OCI-LY3 (cell line): ENCODE measurements at regions not wholly inside any gene's neighbourhood (a gene's known extent, or its start where the extent isn't known, plus 50 kb on each side); places are given as distances from the start of the nearest gene placed in this dataset.

Experiments
- H2AFZ ChIP-seq: fragments of 200-600, 300-600 bp; shearing (Covaris generic); 2 replicates; pipeline ENCODE4 v1.6.0; 2014; ENCODE audit warnings: antibody characterized with exemption, low read depth, low read length
- H3K27ac ChIP-seq: fragments of 200-600, 300-600 bp; sonication (generic); 2 replicates; pipeline ENCODE4 v1.5.1; 2014; ENCODE audit warnings: mild to moderate bottlenecking, low read length, moderate library complexity, mixed read lengths
- H3K27me3 ChIP-seq: fragments of 200-600, 300-600 bp; sonication (generic); 2 replicates; pipeline ENCODE4 v1.6.1; 2014; ENCODE audit warnings: low read depth, low read length, mixed read lengths
- H3K36me3 ChIP-seq: fragments of 200-600, 300-600 bp; sonication (generic); replicated peaks from 2 replicates; pipeline ENCODE3; 2014; ENCODE audit warnings: low read depth, low read length, mixed read lengths
- H3K4me1 ChIP-seq: fragments of 300-600, 200-600 bp; sonication (generic); 2 replicates; pipeline ENCODE4 v1.6.1; 2014; ENCODE audit warnings: low read length, mixed read lengths
- H3K4me2 ChIP-seq: fragments of 200-600, 300-600 bp; sonication (generic); 2 replicates; pipeline ENCODE4 v1.6.1; 2014; ENCODE audit warnings: low read length, mixed read lengths
- H3K4me3 ChIP-seq: fragments of 300-600, 200-600 bp; sonication (generic); 2 replicates; pipeline ENCODE4 v1.5.1; 2014; ENCODE audit warnings: antibody characterized with exemption, mild to moderate bottlenecking, low read length, moderate library complexity
- H3K79me2 ChIP-seq: fragments of 300-600, 200-600 bp; shearing (Covaris generic); 2 replicates; pipeline ENCODE4 v1.6.1; 2014; ENCODE audit warnings: mild to moderate bottlenecking, low read length, mixed read lengths
- H3K9ac ChIP-seq: fragments of 300-600, 200-600 bp; shearing (Covaris generic); 2 replicates; pipeline ENCODE4 v1.6.0; 2014; ENCODE audit warnings: mild to moderate bottlenecking, low read length, moderate library complexity
- H3K9me3 ChIP-seq: fragments of 200-600, 300-600 bp; shearing (Covaris generic); 2 replicates; pipeline ENCODE4 v1.6.1; 2014; ENCODE audit warnings: low read length, mixed read lengths; ENCODE audit not compliant: insufficient read depth
- H4K20me1 ChIP-seq: fragments of 200-600, 300-600 bp; sonication (generic); 2 replicates; pipeline ENCODE4 v1.6.1; 2016; ENCODE audit warnings: low read length, mixed read lengths; ENCODE audit not compliant: insufficient read depth
- EZH2phosphoT487 ChIP-seq: fragments of 200-600 bp; shearing (Covaris generic); IDR thresholded peaks from 2 replicates; pipeline ENCODE4 v1.6.1; 2018; ENCODE audit warnings: antibody characterized with exemption, mixed run types, low read depth
- TF ChIP-seq, protein P1 (sequence below): fragments of 200-600, 300-600 bp; sonication (generic); IDR thresholded peaks from 2 replicates; pipeline ENCODE4 v1.5.1; 2014; ENCODE audit warnings: antibody characterized with exemption, low read length, low read depth

DNA sequence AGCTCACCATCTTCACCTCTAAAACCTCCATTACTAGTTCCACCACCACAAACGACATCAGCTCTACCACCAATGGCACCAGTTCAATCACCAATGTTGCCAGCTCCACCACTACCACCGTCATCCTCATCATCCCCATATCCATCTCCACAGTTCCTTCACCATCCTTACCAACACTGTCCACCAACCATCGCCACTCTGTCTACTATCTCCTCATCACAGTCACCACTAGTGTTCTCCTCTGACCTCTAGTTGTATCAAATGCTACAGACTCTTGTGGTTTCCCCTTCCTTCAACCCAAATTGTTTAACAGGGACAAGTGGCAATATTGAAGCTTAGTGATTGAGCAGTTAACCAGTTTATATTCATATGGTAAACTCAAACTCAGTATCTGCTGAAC is 182.6 kb downstream of the CAAP1 start:
- no peaks in the 10 kb centered on the region for H3K79me2 ChIP-seq
- no peaks in the 10 kb centered on the region for H3K4me1 ChIP-seq
- H3K27me3 ChIP-seq, result peaks cover 7% of the 10 kb centered on the region
- H3K9ac ChIP-seq, result no peak overlapping the region
- no peak overlapping the region for H3K4me2 ChIP-seq
- H3K4me3 ChIP-seq, result no peak overlapping the region
- TF ChIP-seq, protein P1, sequence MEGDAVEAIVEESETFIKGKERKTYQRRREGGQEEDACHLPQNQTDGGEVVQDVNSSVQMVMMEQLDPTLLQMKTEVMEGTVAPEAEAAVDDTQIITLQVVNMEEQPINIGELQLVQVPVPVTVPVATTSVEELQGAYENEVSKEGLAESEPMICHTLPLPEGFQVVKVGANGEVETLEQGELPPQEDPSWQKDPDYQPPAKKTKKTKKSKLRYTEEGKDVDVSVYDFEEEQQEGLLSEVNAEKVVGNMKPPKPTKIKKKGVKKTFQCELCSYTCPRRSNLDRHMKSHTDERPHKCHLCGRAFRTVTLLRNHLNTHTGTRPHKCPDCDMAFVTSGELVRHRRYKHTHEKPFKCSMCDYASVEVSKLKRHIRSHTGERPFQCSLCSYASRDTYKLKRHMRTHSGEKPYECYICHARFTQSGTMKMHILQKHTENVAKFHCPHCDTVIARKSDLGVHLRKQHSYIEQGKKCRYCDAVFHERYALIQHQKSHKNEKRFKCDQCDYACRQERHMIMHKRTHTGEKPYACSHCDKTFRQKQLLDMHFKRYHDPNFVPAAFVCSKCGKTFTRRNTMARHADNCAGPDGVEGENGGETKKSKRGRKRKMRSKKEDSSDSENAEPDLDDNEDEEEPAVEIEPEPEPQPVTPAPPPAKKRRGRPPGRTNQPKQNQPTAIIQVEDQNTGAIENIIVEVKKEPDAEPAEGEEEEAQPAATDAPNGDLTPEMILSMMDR, result no peak
- no peak for TF ChIP-seq EZH2phosphoT487
- H3K27ac ChIP-seq, result no peak overlapping the region
- no peaks in the 10 kb centered on the region for H3K9me3 ChIP-seq
- H3K36me3 ChIP-seq, result no peaks in the 10 kb centered on the region
- no peaks in the 10 kb centered on the region for H4K20me1 ChIP-seq
- H2AFZ ChIP-seq, result no peak overlapping the region

DNA sequence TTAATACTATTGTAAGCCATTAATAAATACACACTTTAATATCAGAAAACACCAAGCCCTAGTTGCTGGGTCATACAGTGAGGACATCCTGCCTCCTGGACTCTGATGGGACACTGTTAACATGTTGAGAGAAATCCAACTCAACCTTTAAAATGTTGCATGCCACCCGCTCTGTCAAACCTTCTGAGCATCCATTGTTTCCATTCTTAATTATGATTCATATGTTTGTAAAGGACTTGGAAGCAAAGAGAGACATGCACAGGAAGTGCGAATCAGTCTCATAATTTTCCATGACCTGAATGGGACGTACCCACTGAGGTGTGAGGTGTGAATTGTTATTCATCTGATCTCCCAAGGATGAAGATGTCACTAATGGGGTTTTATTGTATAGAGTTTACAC is 186.4 kb downstream of the CAAP1 start:
- no peak overlapping the region for H3K9ac ChIP-seq
- H3K4me3 ChIP-seq, result no peak overlapping the region
- H3K27ac ChIP-seq, result no peak overlapping the region
- no peaks in the 10 kb centered on the region for H4K20me1 ChIP-seq
- no peaks in the 10 kb centered on the region for H3K79me2 ChIP-seq
- H3K4me2 ChIP-seq, result no peak overlapping the region
- no peak for TF ChIP-seq EZH2phosphoT487
- TF ChIP-seq, protein P1, result no peak
- H2AFZ ChIP-seq, result no peak overlapping the region
- H3K4me1 ChIP-seq, result no peaks in the 10 kb centered on the region
- no peaks in the 10 kb centered on the region for H3K36me3 ChIP-seq
- H3K27me3 ChIP-seq, result peaks cover 7% of the 10 kb centered on the region
- no peaks in the 10 kb centered on the region for H3K9me3 ChIP-seq

DNA sequence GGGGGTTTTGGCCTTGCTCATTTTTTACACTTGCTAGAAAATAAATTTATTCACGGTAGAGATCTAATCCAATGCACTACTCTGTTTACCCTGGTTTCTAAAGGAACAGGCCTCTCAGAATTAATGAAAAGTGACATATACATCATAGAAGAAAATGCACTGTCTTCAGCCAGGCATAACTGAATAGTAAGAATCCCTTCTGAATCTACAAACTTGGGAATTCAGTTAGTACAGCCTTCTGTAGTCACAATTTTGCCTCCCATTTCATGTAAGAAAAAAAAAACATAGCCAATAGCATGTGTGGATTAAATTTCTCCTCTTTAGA is 197.3 kb downstream of the CAAP1 start:
- no peak overlapping the region for H3K4me2 ChIP-seq
- H3K79me2 ChIP-seq, result no peaks in the 10 kb centered on the region
- H4K20me1 ChIP-seq, result no peaks in the 10 kb centered on the region
- no peak for TF ChIP-seq EZH2phosphoT487
- TF ChIP-seq, protein P1, result no peak
- H3K9me3 ChIP-seq, result no peaks in the 10 kb centered on the region
- H3K27me3 ChIP-seq, result no peaks in the 10 kb centered on the region
- H3K4me1 ChIP-seq, result no peaks in the 10 kb centered on the region
- no peak overlapping the region for H3K27ac ChIP-seq
- H3K4me3 ChIP-seq, result no peak overlapping the region
- no peak overlapping the region for H3K9ac ChIP-seq
- no peak overlapping the region for H2AFZ ChIP-seq
- no peaks in the 10 kb centered on the region for H3K36me3 ChIP-seq

DNA sequence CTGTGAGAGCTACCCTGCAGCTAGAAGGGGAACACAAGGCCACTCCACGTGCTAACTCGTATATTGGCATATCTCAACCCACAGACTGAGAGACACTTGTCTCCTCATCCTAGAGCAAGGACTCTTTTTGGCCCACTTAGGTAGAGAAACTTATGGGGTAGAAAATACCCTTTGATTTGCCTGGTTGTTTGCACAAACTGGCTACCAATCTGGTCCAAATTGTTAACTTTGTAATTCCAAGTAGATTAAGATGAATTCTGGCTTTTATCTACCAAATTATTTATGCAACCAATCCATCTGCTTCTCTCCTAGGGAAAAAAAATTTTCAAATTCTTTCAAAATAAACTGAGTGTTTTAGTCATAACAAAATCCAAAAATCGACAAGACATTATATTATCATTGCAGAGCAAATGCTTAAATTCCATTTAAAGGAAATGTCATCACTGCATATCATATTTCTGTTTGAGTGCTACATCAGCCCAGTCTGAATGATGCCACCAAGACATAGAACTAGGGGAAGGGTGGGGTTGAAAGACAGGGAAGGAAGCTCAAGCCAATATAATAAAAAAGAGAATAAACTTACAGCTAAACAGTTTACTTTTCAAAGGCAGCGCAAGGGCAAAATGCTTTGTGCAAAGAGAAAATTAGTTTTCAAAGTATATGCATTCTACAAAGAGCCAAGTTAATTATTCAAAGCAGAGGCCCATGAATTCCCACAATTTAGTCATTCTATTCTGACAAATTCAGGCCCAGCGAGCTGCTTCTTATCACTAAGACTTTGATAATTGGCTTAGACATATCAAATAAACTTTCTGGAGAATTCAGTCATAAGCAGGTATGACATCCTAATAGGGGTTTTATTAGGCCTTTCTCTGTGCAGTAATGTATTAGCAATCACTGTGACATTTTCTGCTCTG is 198.0 kb downstream of the CAAP1 start:
- Histone ChIP-seq H3K4me1 (no peaks in the 10 kb centered on the region), H3K27ac (no peak overlapping the region), H3K79me2 (no peaks in the 10 kb centered on the region), H3K27me3 (no peaks in the 10 kb centered on the region), H4K20me1 (no peaks in the 10 kb centered on the region), H3K9me3 (no peaks in the 10 kb centered on the region), H3K4me2 (no peak overlapping the region), H3K9ac (no peak overlapping the region), H3K4me3 (no peak overlapping the region), H3K36me3 (no peaks in the 10 kb centered on the region), H2AFZ (no peak overlapping the region)
- TF ChIP-seq, protein P1, result no peak
- TF ChIP-seq EZH2phosphoT487, result no peak
